HG02623 (cell line): ENCODE measurements at regions not wholly inside any gene's neighbourhood (a gene's known extent, or its start where the extent isn't known, plus 50 kb on each side); places are given as distances from the start of the nearest gene placed in this dataset.

Experiments
- ATAC-seq: cut with Tn5 transposase; IDR thresholded peaks from one replicate; pipeline ENCODE4 v1.9.1; 2021; ENCODE audit warnings: moderate library complexity; ENCODE audit not compliant: unreplicated experiment

GRCh38 chr9:110048976-110049698 is 158.8 kb downstream of the C9orf152 start:
- no peak for ATAC-seq

DNA sequence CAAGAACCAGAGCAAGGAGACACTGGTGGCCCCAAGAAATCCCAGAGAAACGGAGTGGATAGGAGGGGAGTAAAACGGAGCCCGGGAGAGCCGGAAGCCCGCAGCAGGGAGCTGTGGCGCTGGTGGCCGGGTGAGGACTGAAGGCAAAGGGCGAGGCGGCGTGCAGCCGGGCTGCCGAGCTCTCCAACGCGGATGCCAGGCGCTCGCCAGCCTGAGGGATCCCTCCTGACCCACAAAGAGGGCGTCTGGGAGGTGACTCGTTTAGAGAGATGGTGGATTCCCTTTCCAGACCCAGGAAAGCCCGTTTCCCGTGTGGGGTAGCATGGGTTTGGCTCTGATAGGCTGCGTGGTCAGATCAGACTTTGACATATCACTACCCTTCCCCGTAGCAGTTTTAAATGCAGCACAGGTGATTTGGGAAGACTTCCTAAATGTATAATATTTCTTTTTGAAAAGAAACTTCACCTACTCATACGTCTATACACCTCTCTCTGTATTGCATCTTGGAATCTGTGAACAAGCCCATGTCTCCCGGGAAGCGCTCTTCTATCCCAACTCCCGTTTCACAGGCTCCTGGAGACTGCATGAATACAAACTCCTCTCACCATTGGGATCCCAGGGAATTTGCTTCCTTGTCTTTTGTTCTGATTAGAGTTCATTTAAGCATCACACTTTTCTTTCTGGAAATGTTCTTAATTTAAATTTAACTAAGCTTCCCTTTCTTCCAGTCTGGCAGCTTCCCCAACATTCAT is 158.1 kb downstream of the C9orf152 start:
- ATAC-seq: no peak

- ATAC-seq: peak; percentile 32
Measured at GRCh38 chr9:110050925-110051355, 157.0 kb downstream of the C9orf152 start.

- ATAC-seq: no peak
Measured at GRCh38 chr9:110056062-110056461, 151.9 kb downstream of the C9orf152 start.

DNA sequence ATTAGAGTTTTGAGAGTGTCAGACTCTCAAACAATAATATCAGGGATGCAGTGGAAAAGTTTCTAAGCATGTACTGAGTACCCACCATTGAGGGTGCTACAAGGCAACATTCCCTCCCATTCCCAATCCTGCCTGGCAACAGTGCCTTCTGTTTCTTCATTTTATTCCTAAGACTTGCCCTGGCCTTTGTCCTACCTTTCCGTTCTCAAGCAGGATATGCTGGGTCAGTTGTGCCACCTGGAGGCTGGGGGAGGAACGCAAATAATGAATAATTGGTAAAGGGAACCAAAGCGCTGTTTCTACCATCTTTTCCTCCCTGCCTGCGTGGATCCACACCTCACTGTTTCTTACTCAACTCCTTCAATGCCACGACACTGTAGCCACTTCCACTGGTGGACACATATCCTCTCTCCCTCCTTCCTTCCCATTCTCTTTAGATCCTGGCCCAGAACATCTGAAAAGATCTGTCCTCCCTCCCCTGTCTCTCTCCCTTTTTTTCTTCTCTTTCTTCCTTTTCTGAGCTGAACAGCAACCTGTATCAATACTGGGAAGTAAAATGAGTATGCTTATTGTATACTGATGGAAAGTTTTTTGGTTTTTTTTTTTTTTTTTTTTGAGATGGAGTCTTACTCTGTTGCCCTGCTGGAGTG is 149.5 kb downstream of the C9orf152 start:
- ATAC-seq: no peak

DNA sequence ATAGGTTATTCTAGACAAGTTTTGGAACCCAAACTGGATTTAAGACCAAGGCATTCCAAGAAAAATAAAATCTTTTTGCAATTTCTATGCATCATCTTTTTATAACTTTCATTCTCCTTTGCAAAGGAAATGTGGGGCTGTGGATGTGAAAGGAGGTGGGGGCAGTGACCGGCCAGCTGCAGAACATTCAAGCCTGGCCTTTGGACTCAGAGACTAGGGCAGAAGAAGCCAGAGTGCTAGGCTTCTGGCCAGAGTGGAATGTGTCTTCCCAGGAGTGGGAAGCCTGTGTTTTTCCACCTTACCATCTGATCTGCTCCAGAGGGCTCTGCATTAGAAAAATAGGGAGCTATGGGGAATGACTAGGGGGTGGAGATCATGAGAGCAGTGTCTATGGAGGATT is 148.5 kb downstream of the C9orf152 start:
- no peak for ATAC-seq

DNA sequence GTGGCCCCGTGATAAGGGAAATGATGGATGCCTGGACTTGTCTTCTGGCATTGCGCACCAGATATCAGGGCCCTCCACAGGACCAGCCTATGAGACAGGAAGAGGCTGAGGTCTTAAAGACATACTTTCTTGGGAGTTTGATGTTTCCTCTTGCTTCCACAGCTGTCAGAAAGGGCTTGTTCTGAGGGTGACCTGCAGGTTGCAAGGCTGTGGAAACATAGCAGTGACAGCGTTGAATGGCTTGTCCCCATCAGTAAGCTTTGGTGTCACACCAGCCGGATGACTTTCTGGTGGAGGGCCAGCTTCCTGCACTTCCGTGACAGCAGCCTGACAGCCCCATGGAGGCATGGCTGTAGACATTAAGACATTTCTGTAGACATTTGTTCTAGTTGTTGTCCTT is 143.2 kb downstream of the C9orf152 start:
- ATAC-seq: no peak

DNA sequence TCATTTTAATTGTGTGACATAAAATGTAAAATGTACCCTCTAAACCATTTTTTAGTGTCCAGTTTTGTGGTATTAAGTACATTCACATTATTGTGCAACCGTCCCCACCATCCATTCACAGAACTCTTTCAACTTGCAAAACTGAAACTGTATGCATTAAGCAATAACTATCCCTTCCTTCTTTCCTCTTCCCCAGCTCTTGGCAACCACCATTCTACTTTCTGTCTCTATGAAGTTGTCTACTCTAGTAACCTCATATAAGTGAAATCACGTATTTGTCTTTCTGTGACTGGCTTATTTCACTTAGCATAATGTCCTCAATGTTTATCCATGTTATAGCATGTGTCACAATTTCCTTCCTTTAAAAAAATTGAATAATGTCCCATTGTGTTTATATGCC is 142.4 kb downstream of the C9orf152 start:
- no peak for ATAC-seq

DNA sequence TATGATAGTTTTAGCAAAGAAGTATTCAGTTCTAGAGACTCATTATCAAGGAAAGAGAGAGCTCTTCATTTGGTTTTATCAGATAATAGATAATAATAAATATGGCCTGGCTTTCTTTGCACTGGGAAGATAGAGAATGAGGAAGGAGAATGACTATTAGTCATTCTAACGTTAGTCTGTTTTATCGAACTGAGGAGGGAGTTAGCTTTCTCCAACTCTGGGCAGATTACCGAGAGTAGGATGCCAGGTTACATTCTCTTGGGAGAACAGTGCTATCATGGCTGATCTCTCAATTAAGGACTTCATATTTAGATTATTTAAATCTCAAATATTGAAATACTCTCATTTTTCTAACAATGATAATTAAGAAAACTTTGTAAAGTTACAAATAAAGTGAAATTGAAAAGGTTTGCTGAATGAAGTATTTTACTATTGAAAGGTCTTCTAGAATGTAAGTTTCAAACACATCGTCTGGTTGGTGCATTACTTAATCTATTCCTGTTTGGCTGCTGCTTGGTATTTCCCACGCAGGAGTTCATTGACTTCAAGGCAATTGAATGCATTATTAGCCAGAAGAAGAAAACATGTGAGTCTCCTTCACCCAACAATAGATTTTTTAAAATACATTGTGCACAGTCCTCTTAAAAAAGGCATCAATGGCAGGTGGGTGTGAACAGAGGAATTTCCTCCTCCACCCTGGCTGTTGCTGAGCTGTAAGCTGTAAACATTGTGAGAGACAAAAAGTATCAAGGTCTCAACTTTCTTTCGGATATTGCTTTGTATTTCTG is 140.8 kb downstream of the C9orf152 start:
- ATAC-seq: no peak

DNA sequence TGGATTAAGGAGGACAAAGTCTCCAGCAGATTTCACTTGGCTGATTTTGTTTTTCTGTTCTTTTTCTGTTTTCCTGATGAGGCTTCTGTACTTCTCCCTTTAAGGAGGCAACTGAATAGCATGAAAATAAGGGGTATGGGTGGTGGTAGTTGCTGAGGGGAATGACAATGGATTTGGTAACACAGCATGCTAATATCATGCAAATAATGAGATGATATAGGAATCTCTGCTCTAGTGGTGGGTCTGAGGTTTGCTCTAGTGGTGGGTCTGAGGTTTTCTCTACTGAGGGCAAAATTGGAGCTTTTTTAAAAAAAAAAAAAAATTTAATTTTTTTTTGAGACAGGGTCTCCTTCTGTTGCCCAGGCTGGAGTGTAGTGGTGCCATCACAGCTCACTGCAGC is 139.7 kb downstream of the C9orf152 start:
- no peak for ATAC-seq

GRCh38 chr9:110069326-110070248 is 138.4 kb downstream of the C9orf152 start:
- no peak for ATAC-seq

DNA sequence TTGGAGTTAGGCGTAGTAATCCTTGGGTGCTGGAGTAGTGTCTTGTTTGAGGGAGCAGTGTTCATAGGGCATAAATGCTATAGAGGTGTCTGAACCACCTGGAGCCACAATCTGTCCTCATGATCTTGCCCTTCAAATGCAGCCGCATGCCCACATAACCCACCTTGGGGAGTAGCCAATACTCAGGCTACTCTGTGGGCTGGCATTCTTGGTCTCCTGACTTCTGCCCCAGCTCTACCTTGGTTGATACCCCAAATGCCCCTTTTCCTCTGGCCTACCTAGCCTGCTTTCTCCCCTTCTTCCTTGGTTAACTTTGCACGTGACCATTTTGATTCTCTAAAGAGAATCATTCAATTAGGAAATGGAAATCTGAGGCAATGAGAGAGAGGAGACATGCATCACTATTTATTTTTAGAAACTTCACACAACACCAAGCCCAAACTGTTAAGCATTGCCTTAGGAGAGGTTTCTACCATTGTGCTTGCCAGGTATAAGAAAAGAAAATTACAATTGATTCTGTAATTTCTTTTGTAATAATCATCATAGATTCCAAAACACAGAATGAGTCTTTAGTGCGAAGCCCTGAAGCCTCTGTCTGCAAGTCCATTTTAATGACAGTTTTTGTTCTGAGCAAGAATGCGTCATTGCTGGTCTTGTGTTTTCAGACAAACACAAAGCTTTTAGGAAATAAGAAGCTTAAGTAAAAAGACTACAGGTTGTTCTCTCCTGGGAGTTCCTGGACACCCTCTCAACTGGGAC is 135.2 kb downstream of the C9orf152 start:
- no peak for ATAC-seq

- ATAC-seq: no peak
Measured at GRCh38 chr9:110073356-110073905, 134.5 kb downstream of the C9orf152 start.

GRCh38 chr9:110076894-110077725 is 130.8 kb downstream of the C9orf152 start:
- ATAC-seq: no peak

DNA sequence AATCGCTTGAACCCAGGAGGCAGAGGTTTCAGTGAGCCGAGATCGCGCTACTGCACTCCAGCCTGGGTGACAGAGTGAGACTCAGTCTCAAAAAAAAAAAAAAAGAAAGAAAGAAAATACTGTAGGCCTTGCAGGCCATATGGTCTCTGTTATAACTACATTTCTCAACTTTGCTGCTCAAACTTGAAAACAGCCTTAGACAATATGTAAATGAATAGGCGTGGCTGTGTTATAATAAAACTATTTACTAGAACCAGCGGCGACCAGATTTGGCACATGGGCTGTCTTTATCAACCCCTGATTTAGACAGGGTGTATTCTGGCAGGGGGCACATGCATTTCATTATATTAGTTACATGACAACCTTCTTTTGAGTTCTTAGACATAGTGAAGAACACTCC is 130.0 kb downstream of the C9orf152 start:
- no peak for ATAC-seq

DNA sequence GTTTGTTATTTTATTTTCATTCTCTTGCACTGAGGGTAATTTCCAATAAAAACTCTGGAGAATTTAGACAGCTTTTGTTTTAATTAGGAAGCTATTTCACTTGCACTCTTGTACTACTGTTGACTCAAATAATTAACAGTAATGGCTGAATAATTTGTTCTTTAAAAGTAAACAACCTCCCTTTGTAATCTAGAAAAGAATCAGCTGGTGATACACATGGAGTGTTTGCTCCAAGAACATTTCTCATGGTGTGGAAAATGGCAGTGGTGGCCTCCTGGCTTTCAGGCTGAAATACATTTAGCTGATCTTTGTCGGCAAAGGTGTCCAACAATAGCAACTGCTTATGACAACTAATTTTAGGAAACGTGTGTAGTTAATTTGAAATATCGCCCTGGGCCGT is 129.4 kb downstream of the C9orf152 start:
- no peak for ATAC-seq

DNA sequence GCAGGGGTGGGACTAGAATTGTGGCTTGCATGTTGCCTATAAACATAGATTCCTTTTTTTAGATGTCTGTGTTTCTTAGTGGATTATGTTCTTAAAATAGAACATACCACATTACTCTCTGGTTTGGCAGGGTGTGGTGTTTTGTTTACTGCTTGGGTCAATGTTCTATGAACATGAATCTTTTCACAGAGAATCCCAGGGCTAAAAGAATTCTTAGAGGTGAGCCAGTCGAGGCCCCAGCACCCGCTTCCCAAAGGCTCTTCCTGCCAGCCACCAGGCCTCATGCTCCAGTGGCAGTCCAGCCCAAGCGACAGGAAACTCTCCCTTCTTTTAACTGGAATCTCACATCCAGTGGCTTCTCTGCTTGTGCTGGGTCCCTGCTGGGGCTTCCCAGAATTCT is 126.6 kb downstream of the C9orf152 start:
- ATAC-seq: no peak

GRCh38 chr9:110083866-110084265 is 124.1 kb downstream of the C9orf152 start:
- no peak for ATAC-seq
